GM21737 (cell line): ENCODE measurements at regions not wholly inside any gene's neighbourhood (a gene's known extent, or its start where the extent isn't known, plus 50 kb on each side); places are given as distances from the start of the nearest gene placed in this dataset.

ENCODE experiments used
- ATAC-seq: cut with Tn5 transposase; IDR thresholded peaks from one replicate; pipeline ENCODE4 v1.9.1; 2021; ENCODE audit warnings: mild to moderate bottlenecking, moderate library complexity; ENCODE audit not compliant: unreplicated experiment

- no peak for ATAC-seq
These were observed 145.6 kb downstream of the DYRK2 start for GRCh38 chr12:67794161-67794560.

- no peak for ATAC-seq
These were observed 146.7 kb downstream of the DYRK2 start for GRCh38 chr12:67795236-67795635.

GRCh38 chr12:67797185-67797741 is 148.7 kb downstream of the DYRK2 start:
- ATAC-seq = no peak

- ATAC-seq = no peak
These were observed 149.2 kb downstream of the DYRK2 start for GRCh38 chr12:67797753-67798152.

DNA sequence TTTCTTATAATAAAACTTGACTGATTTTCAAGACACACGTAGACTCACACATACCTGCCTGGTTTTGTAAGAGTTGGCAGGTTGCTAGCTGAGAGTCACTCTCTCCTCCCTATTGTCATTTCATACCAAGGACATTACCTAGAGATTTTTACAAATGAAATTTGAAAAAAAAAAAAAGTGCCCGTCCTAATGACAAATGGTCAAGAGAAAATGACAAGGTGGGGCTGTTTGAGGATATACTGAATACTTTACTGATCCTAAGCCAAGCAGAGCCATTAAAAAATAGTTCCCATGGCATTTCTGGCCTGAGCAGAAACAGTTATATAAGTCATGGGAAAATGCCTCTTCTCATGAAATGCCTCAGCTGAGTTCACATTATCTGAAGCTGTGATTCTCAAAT is 150.2 kb downstream of the DYRK2 start:
- ATAC-seq = no peak

- ATAC-seq = no peak
These were observed 154.2 kb downstream of the DYRK2 start for GRCh38 chr12:67802731-67803130.

GRCh38 chr12:67803278-67803993 is 154.9 kb downstream of the DYRK2 start:
- ATAC-seq = no peak

- ATAC-seq = no peak
These were observed 155.6 kb downstream of the DYRK2 start for GRCh38 chr12:67804168-67804567.

DNA sequence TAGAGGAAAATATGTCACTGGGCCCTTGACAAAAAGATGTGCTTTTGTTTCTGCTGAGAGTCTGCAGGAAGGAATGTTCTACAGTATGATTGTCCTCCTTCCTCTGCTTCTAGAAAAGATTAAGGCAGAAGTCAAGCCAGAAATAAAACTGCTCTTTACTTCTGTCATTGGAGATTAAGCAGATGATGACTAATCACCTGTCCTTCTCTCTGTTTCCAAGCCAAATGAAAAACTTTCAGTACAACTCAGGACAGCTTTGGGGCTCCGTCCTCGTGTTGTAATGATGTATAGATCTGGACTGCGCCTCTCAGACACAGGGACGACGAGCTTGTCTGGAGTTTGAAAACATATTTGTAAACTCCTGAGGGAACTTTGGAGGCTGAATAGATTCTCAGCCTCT is 159.3 kb downstream of the DYRK2 start:
- ATAC-seq = no peak

DNA sequence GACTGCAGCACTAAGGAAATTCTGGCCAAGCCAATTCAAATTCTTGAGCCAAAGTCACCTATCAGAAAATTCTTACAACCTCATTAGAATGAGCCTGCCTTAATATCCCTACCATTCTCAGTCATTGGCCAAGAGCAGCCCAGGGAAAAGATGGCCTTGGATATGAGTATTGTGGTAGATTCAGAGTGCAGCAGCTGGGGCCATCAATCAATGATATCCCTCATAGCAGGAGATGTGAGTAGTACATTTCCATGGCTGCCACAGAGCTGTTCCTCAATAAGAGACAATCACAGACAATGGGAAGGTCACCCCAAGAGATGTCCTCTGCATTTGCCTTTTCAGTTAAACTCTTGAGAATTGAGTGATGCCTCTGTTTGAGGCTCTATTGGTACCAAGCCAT is 161.6 kb downstream of the DYRK2 start:
- no peak for ATAC-seq

GRCh38 chr12:67811437-67812361 is 163.2 kb downstream of the DYRK2 start:
- ATAC-seq = no peak

DNA sequence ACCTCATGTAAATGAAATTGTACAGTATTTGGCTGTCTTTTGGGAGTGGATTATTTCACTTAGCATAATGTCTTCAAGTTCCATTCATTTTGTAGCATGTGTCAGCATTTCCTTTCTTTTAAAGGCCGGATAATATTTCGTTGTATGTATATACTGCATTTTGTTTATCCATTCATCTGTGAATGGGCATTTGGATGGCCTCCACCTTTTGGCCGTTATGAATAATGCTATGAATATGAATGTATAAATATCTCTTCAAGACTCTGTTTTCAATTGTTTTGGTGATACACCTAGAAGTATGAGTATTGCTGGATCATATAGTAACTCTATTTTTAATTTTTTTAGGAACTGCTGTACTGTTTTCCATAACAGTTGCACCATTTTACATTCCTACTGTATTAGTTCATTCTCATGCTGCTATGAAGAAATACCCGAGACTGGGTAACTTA is 164.9 kb downstream of the DYRK2 start:
- ATAC-seq = no peak

DNA sequence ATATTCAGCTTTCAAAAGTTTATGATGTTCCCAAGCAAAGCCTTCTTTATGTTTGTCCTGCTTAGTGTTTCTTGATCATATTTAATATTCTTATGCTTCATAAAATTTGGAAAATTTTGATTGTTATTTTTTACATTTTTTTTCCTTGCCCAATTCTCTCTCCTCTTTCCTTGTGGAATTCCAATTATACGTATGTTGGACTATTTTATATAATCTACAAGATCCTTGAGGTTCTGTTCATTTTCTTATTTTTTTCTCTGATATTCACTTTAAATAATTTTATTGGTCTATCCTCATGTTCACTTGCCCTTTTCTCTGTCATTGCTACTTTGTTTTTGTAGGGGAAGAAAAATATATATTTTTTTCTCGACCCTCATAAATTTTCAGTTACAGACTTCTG is 167.7 kb downstream of the DYRK2 start:
- ATAC-seq = no peak

DNA sequence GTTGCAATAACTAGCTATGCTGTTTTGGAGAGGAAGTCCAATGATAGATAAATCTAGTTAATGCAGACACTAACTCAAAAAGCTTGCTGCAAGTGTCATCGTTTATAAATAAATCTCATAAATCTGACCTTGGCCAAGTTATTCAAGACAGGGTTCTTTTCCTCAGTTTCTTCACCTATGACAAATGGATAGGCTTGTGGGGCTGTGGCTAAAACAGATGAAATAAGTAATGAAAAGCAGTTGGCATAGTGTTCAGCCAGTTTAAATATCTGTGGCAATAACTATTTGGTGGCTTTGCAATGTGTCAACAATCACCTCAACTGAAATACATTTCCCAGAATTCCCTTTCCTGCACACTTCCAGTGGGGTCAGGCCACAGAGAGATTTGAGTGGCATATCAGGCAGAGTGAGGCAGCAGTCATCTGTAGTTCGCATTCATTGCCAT is 169.9 kb downstream of the DYRK2 start:
- ATAC-seq = no peak

DNA sequence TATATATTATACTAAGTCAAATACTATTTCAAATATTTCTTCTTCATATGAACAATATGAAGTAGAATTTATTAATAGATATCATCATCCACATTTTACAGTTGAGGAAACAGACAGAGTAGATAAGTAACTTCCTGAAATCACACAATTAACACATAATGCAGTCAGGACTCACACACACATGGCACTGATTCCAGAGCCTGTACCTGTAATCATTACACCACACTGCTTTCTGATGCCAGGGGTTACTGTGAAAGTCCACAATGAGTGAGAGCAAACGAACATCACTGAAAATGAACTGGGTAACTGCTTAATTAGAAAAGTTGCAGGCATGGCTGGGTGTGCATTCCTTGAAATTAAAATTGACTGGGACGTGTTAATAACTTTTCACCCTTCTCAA is 169.3 kb upstream of the IFNG-AS1 start:
- ATAC-seq = no peak

DNA sequence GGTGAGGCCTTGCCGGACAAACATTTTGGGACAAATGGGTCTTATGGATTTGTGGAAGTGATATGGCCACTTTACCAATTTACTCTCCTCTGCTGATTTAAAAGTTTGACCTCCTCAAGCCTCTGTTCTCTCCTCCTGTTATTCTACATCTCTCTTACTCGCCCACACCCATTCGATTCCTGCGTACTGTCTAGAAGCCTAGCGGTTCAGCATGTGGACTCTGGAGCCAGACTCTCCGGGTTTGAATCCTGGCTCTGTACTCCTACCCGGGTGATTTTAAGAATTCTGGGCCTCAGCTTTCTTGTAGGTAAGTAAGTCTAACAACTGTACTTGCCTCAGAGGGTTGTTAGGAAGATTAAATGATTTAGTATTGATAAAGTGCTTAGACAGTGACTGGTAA is 168.6 kb upstream of the IFNG-AS1 start:
- no peak for ATAC-seq

- no peak for ATAC-seq
These were observed 166.4 kb upstream of the IFNG-AS1 start for GRCh38 chr12:67822826-67823225.

GRCh38 chr12:67826148-67826547 is 163.1 kb upstream of the IFNG-AS1 start:
- no peak for ATAC-seq

GRCh38 chr12:67826946-67827720 is 162.1 kb upstream of the IFNG-AS1 start:
- no peak for ATAC-seq

DNA sequence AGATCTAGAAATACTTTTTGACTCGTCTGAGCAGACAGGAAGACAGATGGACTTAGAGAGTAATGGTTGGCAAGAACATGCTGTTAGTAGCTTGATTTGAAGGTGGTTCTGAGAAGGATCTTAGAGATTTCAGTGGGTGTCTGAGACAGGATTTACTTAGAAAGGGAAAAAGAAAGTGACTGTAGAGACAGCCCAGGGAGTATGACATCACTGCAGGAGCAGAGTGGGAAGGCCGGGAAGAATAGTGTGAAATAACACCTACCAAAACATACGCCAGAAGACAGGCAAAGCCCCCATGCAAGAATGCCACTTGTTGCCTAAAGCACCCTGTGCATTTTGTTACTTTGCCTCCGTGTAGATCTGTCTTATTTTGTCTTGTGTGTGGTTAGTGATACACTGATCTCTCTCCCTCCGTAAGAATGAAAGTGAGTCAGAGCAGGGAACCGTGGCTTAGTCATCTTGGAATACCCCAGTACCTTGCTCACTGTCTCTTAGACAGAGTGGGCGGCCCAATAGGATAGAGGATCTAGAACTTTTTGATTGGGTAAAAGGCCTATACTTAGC is 161.3 kb upstream of the IFNG-AS1 start:
- ATAC-seq = no peak

- no peak for ATAC-seq
These were observed 159.4 kb upstream of the IFNG-AS1 start for GRCh38 chr12:67829896-67830295.
